ENCODE measurements at regions not wholly inside any gene's neighbourhood (a gene's known extent, or its start where the extent isn't known, plus 50 kb on each side); places are given as distances from the start of the nearest gene placed in this dataset.

DNA sequence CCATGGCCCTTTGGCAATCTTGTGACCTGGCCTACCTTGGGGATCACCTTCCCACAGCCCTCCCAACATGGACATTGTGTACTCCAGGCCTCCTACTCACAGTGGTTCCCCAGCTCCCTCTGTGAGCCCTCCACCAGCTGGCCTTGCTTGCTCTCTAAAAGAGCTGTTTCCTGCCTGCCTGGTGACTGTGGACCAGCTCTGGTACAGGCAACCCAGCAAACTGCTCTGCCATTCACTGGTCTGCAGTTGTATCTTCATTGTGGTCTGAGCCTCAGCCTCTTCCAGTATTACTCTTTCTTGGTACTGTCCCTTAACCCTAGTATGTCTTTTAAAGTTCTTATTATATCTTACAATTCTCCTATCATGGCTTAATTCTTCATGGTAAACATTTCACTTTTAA is 236.2 kb downstream of the KTN1 start:
- TF ChIP-seq CTCF (IDR thresholded peaks at IDR 0.05) (no peak), POLR2A (IDR thresholded peaks at IDR 0.05) (no peak)
- intact Hi-C loops (cut with DNase I): no loop called here
- ATAC-seq (no peak), DNase-seq (no peak)
- Histone ChIP-seq H3K27ac (no peak overlapping the region), H3K36me3 (no peaks in the 10 kb centered on the region), H3K27me3 (no peaks in the 10 kb centered on the region), H3K4me1 (no peaks in the 10 kb centered on the region), H3K9me3 (no peaks in the 10 kb centered on the region), H3K4me3 (no peak overlapping the region)

DNA sequence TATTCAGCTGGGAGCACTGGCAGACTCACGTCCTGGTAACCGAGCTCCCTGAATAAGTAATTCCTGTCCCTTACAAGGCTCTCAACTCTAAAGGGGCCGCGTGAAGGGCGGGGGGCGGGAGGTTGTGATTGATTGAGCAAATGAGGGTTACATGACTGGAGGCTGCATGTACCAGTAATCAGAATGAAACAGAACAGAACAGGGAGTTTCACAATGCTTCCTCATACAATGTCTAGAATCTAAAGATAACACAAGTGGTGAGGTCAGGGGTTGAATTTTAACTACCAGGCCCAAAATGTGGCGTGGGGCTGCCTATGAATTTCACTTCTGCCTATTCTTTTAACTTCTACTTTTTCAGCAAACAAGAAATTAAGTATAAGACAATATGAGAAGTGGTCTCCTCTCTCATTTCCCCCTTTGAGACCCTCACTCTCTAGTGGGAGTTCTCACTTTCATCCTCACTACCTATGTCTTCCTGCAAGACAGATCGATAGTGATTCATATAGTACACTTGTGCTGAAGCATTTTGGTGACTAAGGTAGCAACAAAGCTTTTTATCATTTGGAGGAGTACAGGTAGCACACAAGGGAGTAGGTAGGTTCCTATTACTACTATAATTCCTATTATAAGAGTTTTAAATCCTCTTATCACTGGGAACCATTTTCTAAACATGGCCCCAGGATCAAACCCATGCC is 239.8 kb downstream of the KTN1 start:
- H3K36me3 ChIP-seq: no peaks in the 10 kb centered on the region
- intact Hi-C loops (cut with DNase I): no loop called here
- WGBS (ENCODE audit: insufficient coverage, low coverage, low lambda C conversion rate, missing lambda C conversion rate): 26% methylated on average over 8 of the region's 8 CpGs
- no peaks in the 10 kb centered on the region for H3K9me3 ChIP-seq
- TF ChIP-seq POLR2A (IDR thresholded peaks at IDR 0.05) (no peak), CTCF (IDR thresholded peaks at IDR 0.05) (no peak)
- H3K27ac ChIP-seq: no peak overlapping the region
- H3K4me3 ChIP-seq: no peak overlapping the region
- H3K27me3 ChIP-seq: no peaks in the 10 kb centered on the region
- ATAC-seq (peak in 3 of 4 donors; percentile 33 to 75 (median 49)), DNase-seq (peak in 1 of 3 donors; percentile 19)
- H3K4me1 ChIP-seq: no peaks in the 10 kb centered on the region

- no peak overlapping the region for H3K4me3 ChIP-seq
- H3K4me1 ChIP-seq: no peaks in the 10 kb centered on the region
- ATAC-seq: no peak
- intact Hi-C loops (cut with DNase I): no loop called here
- DNase-seq: no peak
- TF ChIP-seq CTCF (IDR thresholded peaks at IDR 0.05) (no peak), POLR2A (IDR thresholded peaks at IDR 0.05) (no peak)
- no peaks in the 10 kb centered on the region for H3K27me3 ChIP-seq
- no peak overlapping the region for H3K27ac ChIP-seq
- no peaks in the 10 kb centered on the region for H3K9me3 ChIP-seq
- WGBS (ENCODE audit: insufficient coverage, low coverage, low lambda C conversion rate, missing lambda C conversion rate): 53% methylated on average over 2 of the region's 2 CpGs
- no peaks in the 10 kb centered on the region for H3K36me3 ChIP-seq
Measured at GRCh38 chr14:55822906-55823305, 242.9 kb downstream of the KTN1 start.

DNA sequence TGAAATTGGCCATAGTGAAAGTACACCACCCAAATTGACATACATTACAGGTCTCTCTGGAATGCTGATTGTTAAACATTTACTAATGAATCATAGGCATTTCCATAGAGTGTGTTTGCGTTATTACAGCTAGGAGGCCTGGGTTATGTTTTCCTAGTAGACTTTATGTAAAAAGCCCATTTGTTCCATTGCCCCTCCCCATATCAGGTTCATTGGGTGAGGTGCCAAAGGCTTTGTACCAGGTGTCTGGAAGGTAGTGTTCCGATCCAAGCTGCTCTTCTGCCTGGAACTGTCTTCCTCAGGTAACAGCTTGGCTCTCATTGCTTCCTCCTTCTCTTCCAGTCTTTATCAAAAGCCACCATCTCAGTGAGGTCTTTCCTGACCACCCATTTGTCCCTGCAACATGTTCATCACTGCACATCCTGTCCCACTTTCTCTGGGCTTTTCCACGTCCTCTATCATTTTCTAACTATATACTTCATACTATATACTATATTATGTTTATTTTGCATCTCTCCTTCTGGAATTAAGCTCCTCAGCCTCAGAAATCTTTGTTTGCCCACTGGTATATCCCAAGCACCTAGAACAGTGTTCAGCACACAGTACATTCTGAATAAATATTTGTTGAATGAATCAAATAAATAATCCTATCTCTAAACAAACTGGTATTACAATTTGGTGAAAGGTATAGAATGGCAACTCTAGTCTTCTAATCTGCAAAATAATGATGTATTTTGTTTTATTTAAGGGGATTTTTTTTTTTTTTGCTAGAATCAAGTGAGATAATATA is 252.3 kb downstream of the KTN1 start:
- no peaks in the 10 kb centered on the region for H3K4me1 ChIP-seq
- ATAC-seq (peak in 1 of 4 donors; percentile 82), DNase-seq (no peak)
- H3K9me3 ChIP-seq: no peaks in the 10 kb centered on the region
- H3K36me3 ChIP-seq: no peaks in the 10 kb centered on the region
- 76% methylated on average over 2 of the region's 3 CpGs for WGBS (ENCODE audit: insufficient coverage, low coverage, low lambda C conversion rate, missing lambda C conversion rate)
- TF ChIP-seq POLR2A (IDR thresholded peaks at IDR 0.05) (no peak), CTCF (IDR thresholded peaks at IDR 0.05) (no peak)
- H3K27me3 ChIP-seq: no peaks in the 10 kb centered on the region
- intact Hi-C loops (cut with DNase I): no loop called here
- H3K27ac ChIP-seq: no peak overlapping the region
- no peak overlapping the region for H3K4me3 ChIP-seq
